ENCODE measurements at regions not wholly inside any gene's neighbourhood (a gene's known extent, or its start where the extent isn't known, plus 50 kb on each side); places are given as distances from the start of the nearest gene placed in this dataset.

- TF ChIP-seq, protein P1, sequence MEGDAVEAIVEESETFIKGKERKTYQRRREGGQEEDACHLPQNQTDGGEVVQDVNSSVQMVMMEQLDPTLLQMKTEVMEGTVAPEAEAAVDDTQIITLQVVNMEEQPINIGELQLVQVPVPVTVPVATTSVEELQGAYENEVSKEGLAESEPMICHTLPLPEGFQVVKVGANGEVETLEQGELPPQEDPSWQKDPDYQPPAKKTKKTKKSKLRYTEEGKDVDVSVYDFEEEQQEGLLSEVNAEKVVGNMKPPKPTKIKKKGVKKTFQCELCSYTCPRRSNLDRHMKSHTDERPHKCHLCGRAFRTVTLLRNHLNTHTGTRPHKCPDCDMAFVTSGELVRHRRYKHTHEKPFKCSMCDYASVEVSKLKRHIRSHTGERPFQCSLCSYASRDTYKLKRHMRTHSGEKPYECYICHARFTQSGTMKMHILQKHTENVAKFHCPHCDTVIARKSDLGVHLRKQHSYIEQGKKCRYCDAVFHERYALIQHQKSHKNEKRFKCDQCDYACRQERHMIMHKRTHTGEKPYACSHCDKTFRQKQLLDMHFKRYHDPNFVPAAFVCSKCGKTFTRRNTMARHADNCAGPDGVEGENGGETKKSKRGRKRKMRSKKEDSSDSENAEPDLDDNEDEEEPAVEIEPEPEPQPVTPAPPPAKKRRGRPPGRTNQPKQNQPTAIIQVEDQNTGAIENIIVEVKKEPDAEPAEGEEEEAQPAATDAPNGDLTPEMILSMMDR (IDR thresholded peaks at IDR 0.05), result no peak
- TF ChIP-seq POLR2A (IDR thresholded peaks at IDR 0.05), result no peak
Observed at GRCh38 chr11:42074306-42074705, 614.9 kb upstream of the LRRC4C start.

Data from transverse colon (tissue), 3 donors.